Activated naive CD8-positive, alpha-beta T cell treated with anti-CD3 and anti-CD28 coated beads for 36 hours (primary cell): ENCODE measurements at regions not wholly inside any gene's neighbourhood (a gene's known extent, or its start where the extent isn't known, plus 50 kb on each side); places are given as distances from the start of the nearest gene placed in this dataset.

Source experiments
- DNase-seq: peaks from one replicate; pipeline ENCODE4 v3.0.0; 2021
- H3K27ac Mint-ChIP-seq: one replicate; pipeline ENCODE4 v1.8.0; 2022; ENCODE audit warnings: mild to moderate bottlenecking, moderate library complexity, mixed read lengths
- H3K27me3 Mint-ChIP-seq: one replicate; pipeline ENCODE4 v1.8.0; 2022; ENCODE audit warnings: mild to moderate bottlenecking, mixed read lengths
- H3K36me3 Mint-ChIP-seq: one replicate; pipeline ENCODE4 v1.8.0; 2021; ENCODE audit warnings: mild to moderate bottlenecking, mixed read lengths
- H3K4me1 Mint-ChIP-seq: one replicate; pipeline ENCODE4 v1.8.0; 2021; ENCODE audit warnings: mixed read lengths
- H3K4me3 Mint-ChIP-seq: one replicate; pipeline ENCODE4 v1.8.0; 2022; ENCODE audit warnings: mild to moderate bottlenecking, moderate library complexity, mixed read lengths
- H3K9me3 Mint-ChIP-seq: one replicate; pipeline ENCODE4 v1.8.0; 2022; ENCODE audit warnings: mixed read lengths

DNA sequence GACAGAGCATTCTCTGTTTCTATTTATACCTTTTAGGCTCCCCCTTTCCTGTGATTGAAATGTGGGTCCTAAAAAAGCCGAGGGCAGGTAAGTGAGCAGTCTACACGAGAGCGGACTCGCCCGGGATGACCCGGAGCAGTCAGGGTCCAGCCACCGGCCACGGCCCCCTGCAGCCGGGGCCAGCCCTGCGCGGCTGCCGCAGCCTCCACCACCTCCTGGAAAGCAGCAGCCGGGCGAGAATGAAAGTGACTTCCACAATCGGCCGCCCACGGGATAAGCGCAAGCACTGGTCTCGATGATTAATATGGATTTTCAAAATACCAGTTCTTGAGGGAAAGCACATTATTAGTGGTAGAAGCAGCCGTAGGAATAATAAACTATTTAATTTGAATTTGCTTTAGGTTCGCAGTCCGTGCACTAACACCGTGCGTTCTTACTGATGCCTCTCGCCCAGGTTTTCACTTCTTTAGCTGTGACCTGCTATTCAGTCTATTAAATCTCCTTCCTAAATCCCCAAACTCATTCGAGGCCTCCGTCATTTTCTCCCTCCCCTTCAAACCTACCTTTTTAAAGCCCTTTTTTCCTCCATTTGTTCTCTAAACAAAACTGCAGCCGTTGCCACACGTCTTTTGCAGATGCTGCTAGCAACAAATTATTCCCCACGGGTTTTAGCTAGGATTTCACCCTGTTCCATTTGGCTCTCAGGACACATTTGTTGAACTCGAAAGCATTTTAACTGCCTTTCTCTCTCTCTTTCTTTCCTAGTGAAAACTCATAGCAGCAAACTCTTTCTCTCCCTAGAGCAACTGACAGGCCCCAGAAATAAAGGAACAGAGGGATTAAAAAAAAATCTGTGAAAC lies 1015.1 kb upstream of the PIK3C3 start:
- no peak overlapping the region for H3K4me3 Mint-ChIP-seq
- DNase-seq = no peak
- peaks cover 2% of the 10 kb centered on the region for H3K9me3 Mint-ChIP-seq
- H3K27me3 Mint-ChIP-seq = no peaks in the 10 kb centered on the region
- no peak overlapping the region for H3K27ac Mint-ChIP-seq
- no peaks in the 10 kb centered on the region for H3K4me1 Mint-ChIP-seq
- no peaks in the 10 kb centered on the region for H3K36me3 Mint-ChIP-seq

DNA sequence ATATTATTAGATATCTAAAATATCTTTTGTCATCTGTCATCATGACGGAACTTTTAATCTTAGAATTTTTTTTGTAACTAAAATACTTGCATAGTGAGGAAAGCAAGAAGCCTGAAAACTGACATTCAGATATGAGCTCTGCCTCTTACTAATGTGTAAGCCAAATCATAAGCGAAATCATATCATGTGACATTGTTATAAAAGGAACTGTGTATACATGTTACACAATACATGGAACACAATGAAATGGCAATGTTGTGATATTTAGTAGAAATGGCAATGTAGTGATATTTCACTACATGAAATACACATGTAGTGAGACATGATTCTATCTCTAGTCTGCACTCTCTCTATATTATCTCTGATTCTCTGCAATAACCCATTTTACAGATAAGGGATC lies 1016.4 kb upstream of the PIK3C3 start:
- no peak overlapping the region for H3K4me3 Mint-ChIP-seq
- H3K4me1 Mint-ChIP-seq = no peaks in the 10 kb centered on the region
- no peaks in the 10 kb centered on the region for H3K36me3 Mint-ChIP-seq
- H3K9me3 Mint-ChIP-seq = peaks cover 4% of the 10 kb centered on the region
- DNase-seq = no peak
- no peaks in the 10 kb centered on the region for H3K27me3 Mint-ChIP-seq
- no peak overlapping the region for H3K27ac Mint-ChIP-seq

DNA sequence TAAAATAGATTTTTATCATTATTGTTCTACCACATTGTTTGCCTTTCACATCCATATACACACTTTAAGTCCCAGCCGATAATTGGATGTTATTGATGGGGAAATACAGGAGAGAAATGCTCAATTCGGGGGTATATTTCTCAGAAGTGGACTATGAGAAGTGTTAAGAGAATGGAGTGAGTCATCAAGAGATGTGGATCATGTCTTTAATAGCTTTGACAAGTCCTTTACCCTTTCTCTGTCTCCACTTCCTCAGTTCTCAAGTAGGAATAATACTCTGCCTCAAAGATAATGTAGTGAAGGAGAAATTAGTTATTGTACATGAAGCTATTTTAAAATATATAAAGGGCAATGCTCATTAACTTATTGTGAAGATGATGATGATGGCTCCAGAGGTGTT lies 1017.6 kb upstream of the PIK3C3 start:
- H3K36me3 Mint-ChIP-seq = no peaks in the 10 kb centered on the region
- DNase-seq = no peak
- no peaks in the 10 kb centered on the region for H3K27me3 Mint-ChIP-seq
- H3K9me3 Mint-ChIP-seq = peaks cover 1% of the 10 kb centered on the region
- no peak overlapping the region for H3K27ac Mint-ChIP-seq
- no peaks in the 10 kb centered on the region for H3K4me1 Mint-ChIP-seq
- no peak overlapping the region for H3K4me3 Mint-ChIP-seq

DNA sequence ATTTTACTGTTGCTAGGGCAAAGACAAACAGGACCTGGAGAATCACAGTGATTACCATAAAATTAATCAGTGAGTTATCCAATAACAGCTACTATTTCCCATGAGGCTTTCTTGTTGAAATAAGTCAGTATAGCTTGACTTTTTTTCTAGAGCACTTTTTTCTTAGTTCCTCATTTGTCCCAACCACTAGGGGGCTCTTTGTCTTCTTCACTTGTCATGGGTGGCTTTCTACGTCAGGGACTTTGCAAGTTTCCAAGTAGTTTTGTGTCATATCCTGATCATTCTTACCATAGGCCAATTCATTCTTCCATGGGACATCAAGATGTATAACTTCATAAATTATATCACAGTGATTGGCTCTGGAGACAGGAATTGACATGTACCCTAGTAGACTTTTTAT lies 1019.6 kb upstream of the PIK3C3 start:
- H3K4me3 Mint-ChIP-seq = no peak overlapping the region
- no peaks in the 10 kb centered on the region for H3K4me1 Mint-ChIP-seq
- H3K27ac Mint-ChIP-seq = no peak overlapping the region
- no peaks in the 10 kb centered on the region for H3K27me3 Mint-ChIP-seq
- H3K9me3 Mint-ChIP-seq = peaks cover 3% of the 10 kb centered on the region
- DNase-seq = no peak
- H3K36me3 Mint-ChIP-seq = no peaks in the 10 kb centered on the region

DNA sequence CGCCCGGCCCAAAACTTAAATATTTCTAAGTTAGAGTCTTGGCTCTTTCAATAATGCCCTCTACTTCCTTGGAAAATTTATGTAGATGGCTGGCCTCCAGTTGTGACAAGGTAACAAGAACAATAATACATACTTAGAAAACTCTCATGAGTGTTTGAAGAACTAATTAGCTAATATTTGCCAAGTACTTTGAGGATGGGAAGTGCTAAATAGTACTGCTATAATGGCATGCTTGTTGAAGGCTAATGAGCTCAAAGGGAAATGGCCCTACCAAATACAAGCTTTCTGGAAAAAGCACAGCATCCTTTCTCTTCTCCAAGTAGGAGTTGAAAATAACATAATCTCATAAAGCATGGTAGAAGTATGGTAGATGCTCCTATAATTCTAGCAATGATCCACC lies 1022.2 kb upstream of the PIK3C3 start:
- no peak for DNase-seq
- no peak overlapping the region for H3K27ac Mint-ChIP-seq
- no peaks in the 10 kb centered on the region for H3K36me3 Mint-ChIP-seq
- H3K4me1 Mint-ChIP-seq = no peaks in the 10 kb centered on the region
- no peaks in the 10 kb centered on the region for H3K27me3 Mint-ChIP-seq
- H3K9me3 Mint-ChIP-seq = peaks cover 3% of the 10 kb centered on the region
- no peak overlapping the region for H3K4me3 Mint-ChIP-seq

DNA sequence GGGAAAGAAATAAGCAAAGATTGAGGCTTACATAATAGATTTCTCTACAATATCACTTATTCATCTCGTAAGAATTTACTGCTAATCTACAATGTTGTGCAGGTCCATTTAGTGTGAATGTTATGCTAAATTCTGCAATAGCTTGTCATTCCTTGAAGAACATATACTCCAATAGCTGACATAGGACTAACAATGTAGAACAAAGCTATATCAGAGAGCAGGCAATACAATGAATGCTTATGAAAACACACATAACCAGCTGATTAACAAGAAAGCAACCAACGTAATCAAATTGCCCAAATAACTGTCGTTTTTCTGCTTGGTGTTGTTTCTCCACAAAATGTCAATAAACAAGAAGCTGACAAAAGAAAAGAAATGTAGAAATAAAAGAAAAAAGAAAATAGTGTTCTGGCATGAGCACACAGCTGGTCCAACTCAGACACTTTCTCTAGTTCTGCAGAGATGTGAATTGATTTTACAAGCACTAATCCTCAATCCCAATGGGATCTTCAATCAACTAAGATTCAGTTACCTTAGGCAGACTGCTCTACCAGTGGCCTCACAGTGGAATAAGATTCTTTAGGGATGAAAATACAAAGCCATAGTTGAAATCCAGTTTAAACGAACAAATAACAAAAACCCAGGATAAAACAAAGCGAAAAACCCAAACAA lies 1024.7 kb upstream of the PIK3C3 start:
- Mint-ChIP-seq H3K4me1 (no peaks in the 10 kb centered on the region), H3K27ac (no peak overlapping the region), H3K9me3 (peaks cover 3% of the 10 kb centered on the region), H3K4me3 (no peak overlapping the region), H3K27me3 (no peaks in the 10 kb centered on the region), H3K36me3 (no peaks in the 10 kb centered on the region)
- no peak for DNase-seq

DNA sequence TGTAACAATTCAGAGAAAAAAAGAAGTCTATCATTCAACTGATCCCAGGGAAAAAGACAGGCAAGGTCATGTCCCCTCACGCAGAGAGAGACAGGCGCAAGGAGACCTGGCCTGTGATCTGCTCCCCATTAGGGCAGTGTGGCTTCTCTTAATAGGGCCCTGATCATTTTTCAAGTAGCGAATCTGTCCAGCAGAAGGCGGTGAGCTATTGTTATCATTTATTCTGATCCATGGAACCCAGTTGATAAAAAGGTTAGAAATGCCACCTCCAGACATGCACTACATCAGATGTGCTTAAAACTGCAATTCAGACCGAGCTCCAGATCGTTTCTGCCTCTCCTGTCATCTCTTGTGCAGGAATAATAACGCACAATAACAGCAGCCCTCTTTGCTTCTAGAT lies 1025.6 kb upstream of the PIK3C3 start:
- Mint-ChIP-seq H3K9me3 (peaks cover 3% of the 10 kb centered on the region), H3K36me3 (no peaks in the 10 kb centered on the region), H3K4me3 (no peak overlapping the region), H3K27me3 (no peaks in the 10 kb centered on the region), H3K4me1 (no peaks in the 10 kb centered on the region), H3K27ac (no peak overlapping the region)
- no peak for DNase-seq

DNA sequence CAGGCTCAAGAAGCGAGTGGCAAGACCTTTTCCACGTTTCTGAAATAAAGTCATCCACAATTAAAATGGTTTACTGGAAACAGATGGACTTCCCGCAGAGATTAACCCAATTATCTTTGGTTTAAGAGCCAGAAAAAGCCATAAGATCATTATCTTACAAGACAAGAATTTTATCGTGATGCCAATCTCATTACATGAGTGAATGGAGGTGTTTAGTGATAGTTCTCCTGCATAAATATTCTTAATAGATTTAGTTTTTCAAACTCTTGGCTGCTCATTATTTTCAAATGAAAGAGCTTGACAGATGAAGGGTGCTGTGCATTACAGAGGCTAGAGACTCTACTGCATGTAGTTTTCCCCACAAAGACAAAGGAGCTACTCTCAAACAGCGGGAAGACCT lies 1028.4 kb upstream of the PIK3C3 start:
- Mint-ChIP-seq H3K27ac (no peak overlapping the region), H3K27me3 (no peaks in the 10 kb centered on the region), H3K9me3 (peaks cover 2% of the 10 kb centered on the region), H3K36me3 (no peaks in the 10 kb centered on the region), H3K4me3 (no peak overlapping the region), H3K4me1 (no peaks in the 10 kb centered on the region)
- DNase-seq = no peak

DNA sequence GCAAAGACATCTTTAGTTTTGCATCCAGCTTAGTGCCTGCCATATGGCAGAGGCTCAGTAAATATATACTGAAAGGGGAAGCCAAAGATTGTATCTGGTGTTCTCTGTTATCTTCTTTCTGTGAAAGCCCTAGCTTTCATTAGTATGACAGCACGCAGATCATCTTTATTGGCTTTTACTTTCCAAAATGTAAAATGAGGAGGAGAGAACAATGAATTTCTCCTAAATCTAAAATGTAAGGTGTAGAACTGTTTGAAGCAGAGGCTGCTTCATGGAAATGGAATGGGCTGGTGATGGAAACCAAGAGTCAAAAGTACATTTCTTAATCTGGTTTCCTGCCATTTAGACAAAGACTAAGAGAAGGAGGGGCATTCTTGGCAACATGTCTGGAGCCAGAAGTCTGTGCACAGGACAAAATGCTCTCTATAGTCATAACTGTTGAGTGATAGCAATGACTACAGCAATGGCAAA lies 1029.9 kb upstream of the PIK3C3 start:
- Mint-ChIP-seq H3K4me1 (no peaks in the 10 kb centered on the region), H3K36me3 (no peaks in the 10 kb centered on the region), H3K4me3 (no peak overlapping the region), H3K9me3 (no peaks in the 10 kb centered on the region), H3K27ac (no peak overlapping the region), H3K27me3 (no peaks in the 10 kb centered on the region)
- no peak for DNase-seq

DNA sequence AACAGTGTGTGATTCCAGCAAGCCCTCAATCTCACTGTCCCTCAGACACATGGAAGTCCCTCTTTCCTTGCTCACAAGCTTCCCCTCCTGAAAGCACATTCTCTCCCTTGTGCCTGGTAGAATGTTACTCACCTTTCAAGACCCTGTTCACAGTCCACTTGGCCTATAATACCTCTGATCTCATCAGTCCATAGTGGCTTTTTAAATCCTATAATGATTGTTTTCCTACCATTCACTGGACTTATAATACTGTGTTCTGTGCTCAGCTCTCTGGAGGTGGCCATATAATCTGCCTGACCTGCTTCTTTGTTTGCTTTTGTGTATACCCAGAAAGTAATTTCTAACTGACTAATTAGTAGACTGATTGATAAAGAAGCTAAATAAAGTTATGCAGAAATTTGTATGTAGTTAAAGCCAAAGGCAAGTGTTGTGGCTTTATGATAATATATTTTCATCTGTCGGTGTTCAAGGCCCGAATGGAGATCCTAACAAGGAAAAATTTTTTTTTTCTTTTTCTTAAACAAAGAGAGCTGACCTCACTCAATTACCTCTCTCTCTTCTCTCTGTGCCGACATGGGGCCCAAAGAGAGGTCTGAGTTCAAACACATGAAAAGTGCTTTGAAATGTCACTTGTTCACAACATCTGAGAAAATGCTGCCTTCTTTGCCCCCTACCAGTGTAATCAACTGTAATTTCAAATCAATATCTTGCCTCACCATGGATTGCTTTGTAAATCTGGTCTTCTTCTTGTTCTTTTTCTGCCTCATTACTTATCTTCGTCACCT lies 1033.0 kb upstream of the PIK3C3 start:
- no peaks in the 10 kb centered on the region for H3K27me3 Mint-ChIP-seq
- DNase-seq = no peak
- H3K4me3 Mint-ChIP-seq = no peak overlapping the region
- H3K36me3 Mint-ChIP-seq = no peaks in the 10 kb centered on the region
- H3K27ac Mint-ChIP-seq = no peak overlapping the region
- H3K4me1 Mint-ChIP-seq = no peaks in the 10 kb centered on the region
- H3K9me3 Mint-ChIP-seq = no peaks in the 10 kb centered on the region

DNA sequence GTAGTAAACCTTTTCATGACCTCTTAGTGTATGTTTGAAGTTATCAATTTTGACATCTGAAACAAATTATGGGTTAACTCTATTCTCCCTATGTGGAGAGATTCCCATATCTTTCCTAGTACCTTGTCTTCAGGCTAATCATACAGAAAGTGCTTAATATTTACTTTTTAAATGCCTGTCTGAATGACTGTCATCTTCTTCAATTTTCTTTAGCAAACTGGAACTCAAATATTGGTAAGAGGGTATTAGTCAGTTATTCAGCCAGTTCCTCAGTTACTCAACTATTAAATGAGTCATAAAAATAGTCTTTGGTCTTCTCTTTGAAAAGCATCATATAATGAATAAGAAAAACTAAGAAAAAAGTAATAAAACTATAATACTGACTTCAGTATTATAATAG lies 1038.0 kb upstream of the PIK3C3 start:
- H3K4me3 Mint-ChIP-seq = no peak overlapping the region
- no peaks in the 10 kb centered on the region for H3K27me3 Mint-ChIP-seq
- H3K4me1 Mint-ChIP-seq = no peaks in the 10 kb centered on the region
- H3K36me3 Mint-ChIP-seq = no peaks in the 10 kb centered on the region
- no peak for DNase-seq
- no peaks in the 10 kb centered on the region for H3K9me3 Mint-ChIP-seq
- no peak overlapping the region for H3K27ac Mint-ChIP-seq

DNA sequence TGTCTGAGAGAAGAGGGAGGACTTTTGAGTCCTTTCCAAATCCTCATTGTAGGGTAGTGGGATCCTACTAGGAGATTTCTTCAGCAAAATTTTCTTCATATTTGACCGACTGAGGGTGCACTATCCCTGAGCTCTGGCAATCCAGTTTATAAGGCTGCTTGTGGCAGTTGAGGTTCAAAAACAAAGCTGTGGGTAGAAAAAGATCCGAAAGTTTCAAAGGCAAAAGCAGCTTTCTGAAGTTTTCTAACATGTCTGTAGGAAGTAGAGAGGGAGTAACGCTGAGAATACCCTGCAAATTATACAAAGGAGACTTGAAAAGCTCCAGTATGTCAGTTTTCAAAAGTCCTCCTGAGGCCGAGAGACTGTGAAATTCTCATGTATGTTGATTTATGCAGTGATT lies 1039.3 kb upstream of the PIK3C3 start:
- no peak overlapping the region for H3K27ac Mint-ChIP-seq
- H3K36me3 Mint-ChIP-seq = no peaks in the 10 kb centered on the region
- no peak overlapping the region for H3K4me3 Mint-ChIP-seq
- DNase-seq = no peak
- no peaks in the 10 kb centered on the region for H3K27me3 Mint-ChIP-seq
- H3K4me1 Mint-ChIP-seq = no peaks in the 10 kb centered on the region
- no peaks in the 10 kb centered on the region for H3K9me3 Mint-ChIP-seq

DNA sequence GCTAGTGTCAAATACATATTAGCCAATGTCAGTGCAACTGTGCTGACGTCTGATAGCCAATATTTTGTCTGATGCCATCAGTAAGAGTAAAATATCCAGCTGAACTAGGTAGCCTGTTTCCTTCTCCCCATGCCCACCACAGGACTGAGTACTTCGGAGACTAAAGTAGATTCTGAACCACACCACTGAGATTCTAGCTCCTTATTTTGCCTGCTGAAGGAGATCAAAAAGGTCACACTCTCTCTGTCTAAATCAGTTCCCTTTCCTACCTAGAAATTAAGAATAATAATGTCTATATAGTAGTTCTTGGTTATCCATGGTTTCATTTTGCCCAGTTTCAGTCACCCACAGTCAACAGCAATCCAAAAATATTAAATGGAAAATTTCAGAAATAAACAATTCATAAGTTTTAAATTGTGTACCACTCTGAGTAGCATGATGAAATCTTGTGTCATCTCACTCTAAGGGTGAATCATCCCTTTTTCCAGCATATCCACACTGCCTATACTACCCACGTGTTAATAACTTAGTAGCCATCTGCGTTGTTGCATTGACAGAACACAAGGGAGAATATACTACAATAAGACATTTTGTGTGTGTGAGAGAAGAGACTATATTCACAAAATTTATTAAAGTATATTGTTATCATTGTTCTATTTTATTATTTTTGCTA lies 1043.3 kb upstream of the PIK3C3 start:
- Mint-ChIP-seq H3K27me3 (no peaks in the 10 kb centered on the region), H3K27ac (no peak overlapping the region), H3K36me3 (no peaks in the 10 kb centered on the region), H3K9me3 (no peaks in the 10 kb centered on the region), H3K4me3 (no peak overlapping the region), H3K4me1 (no peaks in the 10 kb centered on the region)
- DNase-seq = no peak

DNA sequence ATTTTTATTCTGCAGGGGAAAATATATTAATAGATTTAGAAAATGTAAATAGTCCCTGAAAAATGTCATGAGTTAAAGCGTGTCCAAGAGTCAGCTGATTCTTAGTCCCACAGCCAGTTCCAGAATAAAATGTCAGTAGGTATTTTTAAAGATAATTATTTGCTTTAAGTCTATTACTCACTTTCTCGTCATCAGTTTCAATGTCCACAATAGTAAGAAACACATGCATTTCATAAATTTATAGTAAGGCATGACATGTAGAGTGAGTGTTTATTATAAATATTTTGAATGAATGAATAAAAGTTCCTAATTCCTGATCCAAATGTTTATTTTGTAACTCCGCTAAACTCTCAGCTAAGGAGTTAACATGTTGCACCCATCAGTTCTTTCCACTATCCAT lies 1044.0 kb upstream of the PIK3C3 start:
- H3K4me3 Mint-ChIP-seq = no peak overlapping the region
- H3K9me3 Mint-ChIP-seq = no peaks in the 10 kb centered on the region
- no peak for DNase-seq
- no peak overlapping the region for H3K27ac Mint-ChIP-seq
- H3K36me3 Mint-ChIP-seq = no peaks in the 10 kb centered on the region
- H3K27me3 Mint-ChIP-seq = no peaks in the 10 kb centered on the region
- no peaks in the 10 kb centered on the region for H3K4me1 Mint-ChIP-seq

DNA sequence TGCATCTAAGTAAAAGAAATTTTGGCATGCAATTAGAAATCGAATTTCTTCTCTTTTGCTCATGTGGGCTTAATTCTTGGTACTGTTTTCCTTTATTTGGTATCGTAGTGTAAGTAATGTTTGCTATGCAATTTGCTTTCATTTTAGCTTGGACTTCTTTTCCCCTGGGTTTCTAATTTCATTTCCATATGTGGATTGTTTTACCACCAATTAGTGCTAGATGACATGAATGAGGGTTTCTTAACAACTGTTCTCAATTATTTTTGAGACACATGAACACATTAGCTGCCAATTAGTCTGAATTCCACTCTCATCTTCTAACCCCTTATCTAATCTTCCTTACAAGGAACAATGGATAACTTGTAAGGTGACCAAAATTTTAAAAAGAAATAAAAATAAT lies 1047.2 kb upstream of the PIK3C3 start:
- Mint-ChIP-seq H3K27ac (no peak overlapping the region), H3K4me3 (no peak overlapping the region), H3K9me3 (no peaks in the 10 kb centered on the region), H3K27me3 (no peaks in the 10 kb centered on the region), H3K36me3 (no peaks in the 10 kb centered on the region), H3K4me1 (no peaks in the 10 kb centered on the region)
- DNase-seq = no peak
